ENCODE measurements at regions not wholly inside any gene's neighbourhood (a gene's known extent, or its start where the extent isn't known, plus 50 kb on each side); places are given as distances from the start of the nearest gene placed in this dataset.

DNA sequence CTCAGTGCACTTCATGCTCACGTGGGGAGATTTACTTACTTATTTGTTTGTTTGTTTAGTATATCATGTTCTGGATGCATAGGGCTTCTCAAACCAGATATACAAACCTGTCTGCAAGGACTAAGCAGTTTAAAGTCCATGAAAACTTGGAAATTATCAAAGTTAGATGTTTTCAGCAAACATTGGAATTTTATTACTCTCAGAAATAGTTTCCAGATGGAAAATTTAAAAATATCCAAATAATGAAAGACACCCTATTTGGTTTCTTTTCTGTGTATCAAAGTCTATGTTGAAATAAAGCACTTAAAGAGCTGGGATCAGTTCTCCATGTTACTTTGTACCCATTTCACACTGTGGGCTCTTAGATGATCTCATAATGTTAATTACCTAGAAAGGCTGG lies 312.1 kb downstream of the PPP1R2C start:
- ChIA-PET RAD21 (ENCODE audit: low non-redundant PET in 1 of 2, low total read pairs in 2 of 2, uncharacterized antibody in 2 of 2, unreplicated experiment in 2 of 2) (interaction anchor here in 1 of 2 experiments (0.6 kb wide), 1 partner anchor 61 kb away, joined by 3 read pairs; no protein-coding TSS in a partner anchor), CTCF (no interaction called here), POLR2A (no interaction called here)
- Histone ChIP-seq H3K9me3 (ENCODE audit: control insufficient read depth in 1 of 2, insufficient read depth in 1 of 2, low read depth in 1 of 2, low read length in 2 of 2) (no peaks in the 10 kb centered on the region), H3K4me2 (ENCODE audit: low read length) (no peak overlapping the region), H3K4me3 (replicated peaks in 1 of 2; ENCODE audit: low read depth in 1 of 2, low read length in 2 of 2) (no peak overlapping the region), H3K79me2 (ENCODE audit: insufficient read depth, low read length) (no peaks in the 10 kb centered on the region), H4K20me1 (ENCODE audit: insufficient read depth) (no peaks in the 10 kb centered on the region), H3K9me2 (ENCODE audit: insufficient read depth) (no peaks in the 10 kb centered on the region), H3K27me3 (ENCODE audit: insufficient read depth, low read length) (no peaks in the 10 kb centered on the region), H3K27ac (ENCODE audit: low read depth, low read length) (no peak overlapping the region), H3K36me3 (ENCODE audit: control insufficient read depth in 1 of 2, insufficient read depth in 2 of 2, low read length in 2 of 2) (no peaks in the 10 kb centered on the region), H3K4me1 (ENCODE audit: control insufficient read depth in 1 of 2, insufficient read depth in 2 of 2, low read length in 2 of 2) (peaks cover 0 to 4% of the 10 kb centered on the region in 2 experiments; a peak in 1 of 4 replicates), H3K9ac (ENCODE audit: low read length) (no peak overlapping the region), H2AFZ (ENCODE audit: low read depth, low read length, poor library complexity, severe bottlenecking) (no peak overlapping the region)
- no peak for TF ChIP-seq RAD21 (IDR thresholded peaks at IDR 0.05; ENCODE audit: low read depth)
- no peak for TF ChIP-seq ELF1 (IDR thresholded peaks at IDR 0.05; ENCODE audit: borderline replicate concordance, low read depth)
- no peak for TF ChIP-seq SRF (IDR thresholded peaks at IDR 0.05; ENCODE audit: low read depth)
- no peak for TF ChIP-seq TCF7L2 (IDR thresholded peaks at IDR 0.05; ENCODE audit: borderline replicate concordance, extremely low read depth, insufficient read depth, insufficient read length)
- TF ChIP-seq, protein P1, sequence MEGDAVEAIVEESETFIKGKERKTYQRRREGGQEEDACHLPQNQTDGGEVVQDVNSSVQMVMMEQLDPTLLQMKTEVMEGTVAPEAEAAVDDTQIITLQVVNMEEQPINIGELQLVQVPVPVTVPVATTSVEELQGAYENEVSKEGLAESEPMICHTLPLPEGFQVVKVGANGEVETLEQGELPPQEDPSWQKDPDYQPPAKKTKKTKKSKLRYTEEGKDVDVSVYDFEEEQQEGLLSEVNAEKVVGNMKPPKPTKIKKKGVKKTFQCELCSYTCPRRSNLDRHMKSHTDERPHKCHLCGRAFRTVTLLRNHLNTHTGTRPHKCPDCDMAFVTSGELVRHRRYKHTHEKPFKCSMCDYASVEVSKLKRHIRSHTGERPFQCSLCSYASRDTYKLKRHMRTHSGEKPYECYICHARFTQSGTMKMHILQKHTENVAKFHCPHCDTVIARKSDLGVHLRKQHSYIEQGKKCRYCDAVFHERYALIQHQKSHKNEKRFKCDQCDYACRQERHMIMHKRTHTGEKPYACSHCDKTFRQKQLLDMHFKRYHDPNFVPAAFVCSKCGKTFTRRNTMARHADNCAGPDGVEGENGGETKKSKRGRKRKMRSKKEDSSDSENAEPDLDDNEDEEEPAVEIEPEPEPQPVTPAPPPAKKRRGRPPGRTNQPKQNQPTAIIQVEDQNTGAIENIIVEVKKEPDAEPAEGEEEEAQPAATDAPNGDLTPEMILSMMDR (IDR thresholded peaks at IDR 0.05 in 2 of 3, conservative IDR thresholded peaks at IDR 0.05 in 1 of 3; ENCODE audit: borderline replicate concordance in 1 of 3, insufficient read depth in 1 of 3, low read depth in 2 of 3, low read length in 2 of 3) = no peak
- TF ChIP-seq CBX3 (IDR thresholded peaks at IDR 0.05; ENCODE audit: low read depth) = no peak
- TF ChIP-seq SIN3A (IDR thresholded peaks at IDR 0.05; ENCODE audit: low read depth) = no peak
- no peak for TF ChIP-seq CEBPB (IDR thresholded peaks at IDR 0.05; ENCODE audit: low read depth)
- no peak for TF ChIP-seq EZH2phosphoT487 (IDR thresholded peaks at IDR 0.05; ENCODE audit: borderline replicate concordance)
- no peak for TF ChIP-seq YY1 (IDR thresholded peaks at IDR 0.05; ENCODE audit: extremely low read depth, insufficient replicate concordance, low read depth, low read length)
- TF ChIP-seq, protein P2, sequence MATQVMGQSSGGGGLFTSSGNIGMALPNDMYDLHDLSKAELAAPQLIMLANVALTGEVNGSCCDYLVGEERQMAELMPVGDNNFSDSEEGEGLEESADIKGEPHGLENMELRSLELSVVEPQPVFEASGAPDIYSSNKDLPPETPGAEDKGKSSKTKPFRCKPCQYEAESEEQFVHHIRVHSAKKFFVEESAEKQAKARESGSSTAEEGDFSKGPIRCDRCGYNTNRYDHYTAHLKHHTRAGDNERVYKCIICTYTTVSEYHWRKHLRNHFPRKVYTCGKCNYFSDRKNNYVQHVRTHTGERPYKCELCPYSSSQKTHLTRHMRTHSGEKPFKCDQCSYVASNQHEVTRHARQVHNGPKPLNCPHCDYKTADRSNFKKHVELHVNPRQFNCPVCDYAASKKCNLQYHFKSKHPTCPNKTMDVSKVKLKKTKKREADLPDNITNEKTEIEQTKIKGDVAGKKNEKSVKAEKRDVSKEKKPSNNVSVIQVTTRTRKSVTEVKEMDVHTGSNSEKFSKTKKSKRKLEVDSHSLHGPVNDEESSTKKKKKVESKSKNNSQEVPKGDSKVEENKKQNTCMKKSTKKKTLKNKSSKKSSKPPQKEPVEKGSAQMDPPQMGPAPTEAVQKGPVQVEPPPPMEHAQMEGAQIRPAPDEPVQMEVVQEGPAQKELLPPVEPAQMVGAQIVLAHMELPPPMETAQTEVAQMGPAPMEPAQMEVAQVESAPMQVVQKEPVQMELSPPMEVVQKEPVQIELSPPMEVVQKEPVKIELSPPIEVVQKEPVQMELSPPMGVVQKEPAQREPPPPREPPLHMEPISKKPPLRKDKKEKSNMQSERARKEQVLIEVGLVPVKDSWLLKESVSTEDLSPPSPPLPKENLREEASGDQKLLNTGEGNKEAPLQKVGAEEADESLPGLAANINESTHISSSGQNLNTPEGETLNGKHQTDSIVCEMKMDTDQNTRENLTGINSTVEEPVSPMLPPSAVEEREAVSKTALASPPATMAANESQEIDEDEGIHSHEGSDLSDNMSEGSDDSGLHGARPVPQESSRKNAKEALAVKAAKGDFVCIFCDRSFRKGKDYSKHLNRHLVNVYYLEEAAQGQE (IDR thresholded peaks at IDR 0.05; ENCODE audit: low read depth) = no peak
- TF ChIP-seq FOSL1 (IDR thresholded peaks at IDR 0.05; ENCODE audit: low read depth) = no peak
- DNase-seq (ENCODE audit: low read depth, low spot score) = no peak
- no TSS peak for BruUV-seq (replicated peaks)
- intact Hi-C loops (cut with micrococcal nuclease) = no loop called here
- no peak for ATAC-seq
